Hindlimb muscle (tissue), 1 donor: ENCODE measurements at regions not wholly inside any gene's neighbourhood (a gene's known extent, or its start where the extent isn't known, plus 50 kb on each side); places are given as distances from the start of the nearest gene placed in this dataset.

Experiments used
- DNase-seq: peaks from one replicate; pipeline ENCODE4 v3.0.0-alpha.2; 2013

GRCh38 chr12:127411166-127411915, 855.6 kb upstream of the TMEM132C start:
- DNase-seq: no peak

GRCh38 chr12:127411981-127412380, 855.0 kb upstream of the TMEM132C start:
- DNase-seq: no peak

- no peak for DNase-seq
Measured at GRCh38 chr12:127412866-127413265, 854.1 kb upstream of the TMEM132C start.

- no peak for DNase-seq
Measured at GRCh38 chr12:127414186-127414585, 852.8 kb upstream of the TMEM132C start.

- no peak for DNase-seq
Measured at GRCh38 chr12:127414636-127415035, 852.3 kb upstream of the TMEM132C start.

GRCh38 chr12:127416796-127417195, 850.2 kb upstream of the TMEM132C start:
- no peak for DNase-seq

GRCh38 chr12:127419111-127419510, 847.9 kb upstream of the TMEM132C start:
- DNase-seq: no peak

- no peak for DNase-seq
Measured at GRCh38 chr12:127421614-127422013, 845.4 kb upstream of the TMEM132C start.

- no peak for DNase-seq
Measured at GRCh38 chr12:127422935-127423566, 843.9 kb upstream of the TMEM132C start.

- no peak for DNase-seq
Measured at GRCh38 chr12:127425474-127425873, 841.5 kb upstream of the TMEM132C start.

- DNase-seq: no peak
Measured at GRCh38 chr12:127428420-127428819, 838.5 kb upstream of the TMEM132C start.

- no peak for DNase-seq
Measured at GRCh38 chr12:127429551-127430285, 837.3 kb upstream of the TMEM132C start.

GRCh38 chr12:127430401-127430800, 836.6 kb upstream of the TMEM132C start:
- DNase-seq: no peak

GRCh38 chr12:127431177-127431576, 835.8 kb upstream of the TMEM132C start:
- no peak for DNase-seq

GRCh38 chr12:127431594-127431993, 835.4 kb upstream of the TMEM132C start:
- DNase-seq: no peak

GRCh38 chr12:127435439-127435838, 831.5 kb upstream of the TMEM132C start:
- no peak for DNase-seq

GRCh38 chr12:127438512-127439244, 828.3 kb upstream of the TMEM132C start:
- no peak for DNase-seq

- no peak for DNase-seq
Measured at GRCh38 chr12:127445581-127446139, 821.3 kb upstream of the TMEM132C start.

- no peak for DNase-seq
Measured at GRCh38 chr12:127448906-127449305, 818.1 kb upstream of the TMEM132C start.

- DNase-seq: no peak
Measured at GRCh38 chr12:127450826-127451225, 816.1 kb upstream of the TMEM132C start.

- DNase-seq: no peak
Measured at GRCh38 chr12:127455347-127456265, 811.4 kb upstream of the TMEM132C start.
